Cardiac muscle cell (in vitro differentiated cells and primary cell): ENCODE measurements at regions not wholly inside any gene's neighbourhood (a gene's known extent, or its start where the extent isn't known, plus 50 kb on each side); places are given as distances from the start of the nearest gene placed in this dataset.

ENCODE experiments used
- DNase-seq, 2 donors: peaks; one replicate each; pipeline versions ENCODE4 v3.0.0 to v3.0.0-alpha.2; 2010 to 2017; ENCODE audit warnings: low read depth in 1 of 2, low spot score in 1 of 2
- H3K27ac ChIP-seq: fragments of 200-600 bp; sonication (generic); 2 replicates; pipeline ENCODE4 v1.5.1; 2016
- H3K27me3 ChIP-seq: fragments of 200-600 bp; sonication (generic); 2 replicates; pipeline ENCODE4 v1.6.0; 2016; ENCODE audit warnings: control low read depth
- H3K36me3 ChIP-seq: fragments of 200-600 bp; sonication (generic); 2 replicates; pipeline ENCODE4 v1.5.1; 2016; ENCODE audit warnings: control low read depth
- H3K4me1 ChIP-seq: fragments of 200-600 bp; sonication (generic); 2 replicates; pipeline ENCODE4 v1.8.1; 2017; ENCODE audit warnings: low read depth, mild to moderate bottlenecking, mixed run types
- H3K4me3 ChIP-seq: fragments of 200-600 bp; sonication (generic); 2 replicates; pipeline ENCODE4 v1.5.1; 2016; ENCODE audit warnings: mild to moderate bottlenecking
- H3K9me3 ChIP-seq: fragments of 200-600 bp; sonication (generic); 2 replicates; pipeline ENCODE4 v1.5.1; 2017; ENCODE audit warnings: low read depth, mild to moderate bottlenecking, control low read depth
- TF ChIP-seq, protein P1 (sequence below): IDR thresholded peaks from 2 replicates; pipeline ENCODE4 v1.5.1; 2012; ENCODE audit warnings: low read depth, mild to moderate bottlenecking, low read length

DNA sequence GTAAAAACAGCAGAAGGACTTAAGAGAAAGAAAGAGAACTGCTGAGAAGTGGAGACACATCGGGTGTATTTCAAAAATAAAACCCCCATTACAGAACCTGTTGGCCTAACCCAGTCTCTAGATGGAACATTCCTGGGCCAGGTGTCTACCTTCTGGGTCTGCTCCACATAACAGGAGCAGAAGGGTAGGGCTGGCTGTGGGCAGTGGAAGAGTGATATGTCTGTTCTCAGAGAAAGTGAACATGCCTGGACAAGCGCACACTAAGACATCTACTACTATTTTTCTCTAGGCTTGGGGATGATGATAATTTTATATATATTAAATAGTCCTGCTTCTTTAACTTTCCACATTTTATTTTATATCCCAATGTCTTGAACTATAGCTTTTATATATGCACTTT is 267.1 kb downstream of the TBC1D4 start:
- Histone ChIP-seq H3K4me3 (no peak overlapping the region), H3K4me1 (no peaks in the 10 kb centered on the region), H3K27ac (no peak overlapping the region), H3K27me3 (no peaks in the 10 kb centered on the region), H3K9me3 (no peaks in the 10 kb centered on the region), H3K36me3 (no peaks in the 10 kb centered on the region)
- DNase-seq, result no peak
- TF ChIP-seq, protein P1, sequence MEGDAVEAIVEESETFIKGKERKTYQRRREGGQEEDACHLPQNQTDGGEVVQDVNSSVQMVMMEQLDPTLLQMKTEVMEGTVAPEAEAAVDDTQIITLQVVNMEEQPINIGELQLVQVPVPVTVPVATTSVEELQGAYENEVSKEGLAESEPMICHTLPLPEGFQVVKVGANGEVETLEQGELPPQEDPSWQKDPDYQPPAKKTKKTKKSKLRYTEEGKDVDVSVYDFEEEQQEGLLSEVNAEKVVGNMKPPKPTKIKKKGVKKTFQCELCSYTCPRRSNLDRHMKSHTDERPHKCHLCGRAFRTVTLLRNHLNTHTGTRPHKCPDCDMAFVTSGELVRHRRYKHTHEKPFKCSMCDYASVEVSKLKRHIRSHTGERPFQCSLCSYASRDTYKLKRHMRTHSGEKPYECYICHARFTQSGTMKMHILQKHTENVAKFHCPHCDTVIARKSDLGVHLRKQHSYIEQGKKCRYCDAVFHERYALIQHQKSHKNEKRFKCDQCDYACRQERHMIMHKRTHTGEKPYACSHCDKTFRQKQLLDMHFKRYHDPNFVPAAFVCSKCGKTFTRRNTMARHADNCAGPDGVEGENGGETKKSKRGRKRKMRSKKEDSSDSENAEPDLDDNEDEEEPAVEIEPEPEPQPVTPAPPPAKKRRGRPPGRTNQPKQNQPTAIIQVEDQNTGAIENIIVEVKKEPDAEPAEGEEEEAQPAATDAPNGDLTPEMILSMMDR, result no peak

DNA sequence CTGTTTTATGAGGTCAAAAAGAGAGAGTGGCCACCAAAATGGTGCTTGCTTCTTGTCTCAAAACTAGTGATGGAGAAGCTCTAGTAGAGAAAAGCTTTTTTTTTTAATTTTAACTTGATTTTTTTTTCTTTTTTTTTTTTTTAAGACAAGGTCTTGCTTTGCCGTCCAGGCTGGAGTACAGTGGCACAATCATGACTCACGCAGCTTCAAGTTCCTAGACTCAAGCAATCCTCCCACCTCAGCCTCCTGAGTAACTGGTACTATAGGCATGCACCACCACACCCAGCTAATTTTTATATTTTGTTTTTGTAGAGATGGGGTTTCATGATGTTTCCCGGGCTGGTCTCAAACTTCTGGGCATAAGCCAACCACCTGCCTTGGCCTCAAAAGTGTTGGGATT is 279.0 kb downstream of the TBC1D4 start:
- Histone ChIP-seq H3K4me1 (no peaks in the 10 kb centered on the region), H3K27me3 (no peaks in the 10 kb centered on the region), H3K27ac (no peak overlapping the region), H3K9me3 (no peaks in the 10 kb centered on the region), H3K36me3 (no peaks in the 10 kb centered on the region), H3K4me3 (no peak overlapping the region)
- no peak for DNase-seq
- TF ChIP-seq, protein P1, result no peak

DNA sequence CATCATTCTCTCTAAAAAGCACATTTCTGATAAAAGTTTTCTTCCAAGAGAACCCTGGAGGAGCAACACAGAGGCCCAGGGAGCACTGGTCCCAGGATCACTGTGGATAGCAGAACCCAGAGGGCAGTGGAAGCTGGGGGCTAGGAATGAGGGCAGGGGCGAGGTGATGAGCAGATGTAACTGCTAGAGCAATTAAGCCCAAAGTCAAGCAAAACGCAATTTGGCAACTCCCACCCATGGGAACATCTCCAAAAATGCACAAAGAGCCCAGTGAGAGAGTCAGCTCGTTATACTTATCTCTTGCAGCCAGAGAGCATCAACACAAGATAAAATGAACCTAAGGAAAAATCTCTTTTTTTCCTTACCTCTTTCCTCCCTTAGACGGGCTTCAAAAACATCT is 284.2 kb downstream of the TBC1D4 start:
- no peaks in the 10 kb centered on the region for H3K36me3 ChIP-seq

DNA sequence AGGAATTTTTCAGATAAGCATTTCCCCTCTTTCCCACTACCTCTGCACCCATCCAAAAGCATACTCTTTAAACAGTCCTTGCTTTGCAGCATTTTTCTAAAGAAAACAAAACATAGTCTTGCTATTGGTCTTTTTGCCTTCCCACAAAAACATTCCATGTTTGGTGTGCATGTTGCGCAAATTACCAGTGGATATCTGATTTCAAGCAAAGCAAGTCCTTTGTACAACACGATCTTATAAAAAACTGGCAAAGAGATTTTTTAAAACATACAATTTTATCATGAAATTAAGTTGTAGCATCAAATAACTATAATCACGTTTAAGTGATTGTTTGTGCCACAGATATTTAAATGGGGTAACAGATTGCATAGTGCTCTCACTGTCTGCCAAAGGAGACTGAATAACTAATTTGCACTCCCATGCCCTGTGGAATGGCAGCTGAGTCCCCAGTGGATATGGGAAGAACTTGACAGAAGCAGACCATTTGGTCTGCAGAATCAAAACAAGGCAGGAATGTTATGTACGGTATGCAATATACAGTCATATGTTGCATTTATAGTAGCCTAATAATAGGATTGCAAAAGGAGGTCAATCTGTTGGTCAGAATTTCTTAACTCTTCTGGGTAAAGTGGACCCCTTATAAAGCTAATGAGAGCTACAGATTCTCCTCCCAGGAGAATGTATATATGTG is 285.7 kb downstream of the TBC1D4 start:
- Histone ChIP-seq H3K4me3 (no peak overlapping the region), H3K36me3 (no peaks in the 10 kb centered on the region), H3K27ac (no peak overlapping the region), H3K27me3 (no peaks in the 10 kb centered on the region), H3K4me1 (peaks cover 17% of the 10 kb centered on the region), H3K9me3 (no peaks in the 10 kb centered on the region)
- peak in 1 of 2 donors; percentile 89 for DNase-seq
- TF ChIP-seq, protein P1, result no peak

More for the DNA sequence above, 284.2 kb downstream of the TBC1D4 start:
- DNase-seq, result peak in 1 of 2 donors; percentile 73
- no peak overlapping the region for H3K27ac ChIP-seq
- H3K27me3 ChIP-seq, result no peaks in the 10 kb centered on the region
- H3K4me3 ChIP-seq, result no peak overlapping the region
- no peaks in the 10 kb centered on the region for H3K9me3 ChIP-seq
- H3K4me1 ChIP-seq, result peaks cover 17% of the 10 kb centered on the region
- TF ChIP-seq, protein P1, result no peak

DNA sequence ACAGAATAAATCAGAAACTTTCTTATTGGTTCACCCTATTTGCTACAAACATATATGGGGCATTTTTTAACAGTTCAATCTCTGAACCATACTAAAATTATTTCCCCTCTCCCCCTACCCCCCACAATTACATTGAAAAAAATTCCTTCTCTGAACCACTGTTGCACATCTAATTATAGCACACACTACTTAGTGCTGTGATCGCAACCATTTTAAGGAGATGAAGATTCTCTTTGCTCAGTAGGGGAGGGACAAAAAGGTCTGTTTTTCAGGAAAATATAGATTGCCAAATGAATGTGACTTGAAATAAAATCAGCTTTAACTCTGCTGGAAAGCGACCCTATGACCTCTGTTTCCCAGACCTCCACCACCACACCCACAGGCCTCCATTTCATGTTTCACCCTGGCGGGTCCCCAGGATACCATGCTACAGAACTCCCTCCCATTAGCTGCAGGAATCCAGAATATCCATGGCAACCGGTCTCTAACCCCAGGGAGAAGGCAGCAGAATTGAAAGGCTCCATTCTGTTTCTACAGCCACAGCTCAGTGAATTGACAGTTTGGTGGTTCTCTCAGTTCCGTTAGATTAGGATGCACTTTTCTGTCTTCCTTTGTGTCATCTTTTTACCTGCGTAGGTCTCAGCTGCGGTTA is 286.3 kb downstream of the TBC1D4 start:
- Histone ChIP-seq H3K9me3 (no peaks in the 10 kb centered on the region), H3K27me3 (no peaks in the 10 kb centered on the region), H3K36me3 (no peaks in the 10 kb centered on the region), H3K27ac (peak overlapping the region; percentile 15), H3K4me3 (no peak overlapping the region), H3K4me1 (peaks cover 17% of the 10 kb centered on the region)
- DNase-seq, result peak in 1 of 2 donors; percentile 67
- TF ChIP-seq, protein P1, result no peak
